Amniotic epithelial cell (primary cell): ENCODE measurements at regions not wholly inside any gene's neighbourhood (a gene's known extent, or its start where the extent isn't known, plus 50 kb on each side); places are given as distances from the start of the nearest gene placed in this dataset.
A peak's percentile ranks its signal among the peaks of the same experiment; 100 is the strongest.
"Not testable (repeated sequence)": the region's sequence is repeated elsewhere in the genome, so short reads cannot be mapped to it uniquely, and the experiment has no call there.

Experiments
- DNase-seq: peaks from one replicate; pipeline ENCODE4 v3.0.0-alpha.2; 2010; ENCODE audit warnings: low read depth

DNA sequence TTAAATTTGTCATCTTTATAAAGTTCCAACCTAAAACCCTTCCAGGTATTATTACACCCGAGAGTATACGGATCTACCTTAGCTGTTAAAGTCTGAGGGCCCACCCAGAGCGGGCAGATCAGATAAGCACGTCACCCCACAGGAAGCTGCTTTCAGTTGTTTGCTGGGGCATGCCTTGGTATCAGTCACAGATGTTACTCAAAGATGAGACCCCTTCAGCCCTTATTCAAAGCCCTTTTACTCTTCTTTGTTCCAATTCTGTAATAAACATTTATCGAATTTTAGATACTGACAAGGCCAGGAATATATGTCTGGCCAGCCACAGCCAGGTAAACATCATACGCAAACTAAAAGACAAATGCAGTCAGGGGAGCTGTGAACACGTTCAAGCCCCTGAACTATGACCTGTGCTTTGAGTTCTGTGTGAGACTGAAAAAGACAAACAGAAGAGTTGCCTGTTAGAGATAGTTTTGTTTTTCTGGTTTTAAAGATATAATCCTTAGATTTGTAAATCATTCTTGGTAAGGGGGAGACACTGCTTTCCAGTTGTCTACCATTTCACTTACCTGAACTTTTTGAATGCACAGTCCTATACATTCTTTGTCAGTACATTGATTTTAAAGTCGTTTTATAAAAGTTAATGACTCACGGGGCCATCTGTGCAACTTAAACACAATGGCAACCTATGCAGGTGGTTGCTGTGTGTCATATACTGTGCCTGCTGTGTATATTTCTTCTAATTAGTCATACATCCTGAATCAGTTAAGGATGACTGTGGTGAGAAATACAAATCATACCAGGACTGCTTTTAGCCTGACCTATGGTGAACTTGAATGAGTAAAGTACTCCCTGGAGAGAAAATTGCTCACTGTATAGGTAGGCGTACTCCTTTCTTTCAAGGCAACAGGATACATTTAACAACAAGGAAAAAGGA lies 100.5 kb upstream of the ITPRID2 start:
- DNase-seq: peak; percentile 95

DNA sequence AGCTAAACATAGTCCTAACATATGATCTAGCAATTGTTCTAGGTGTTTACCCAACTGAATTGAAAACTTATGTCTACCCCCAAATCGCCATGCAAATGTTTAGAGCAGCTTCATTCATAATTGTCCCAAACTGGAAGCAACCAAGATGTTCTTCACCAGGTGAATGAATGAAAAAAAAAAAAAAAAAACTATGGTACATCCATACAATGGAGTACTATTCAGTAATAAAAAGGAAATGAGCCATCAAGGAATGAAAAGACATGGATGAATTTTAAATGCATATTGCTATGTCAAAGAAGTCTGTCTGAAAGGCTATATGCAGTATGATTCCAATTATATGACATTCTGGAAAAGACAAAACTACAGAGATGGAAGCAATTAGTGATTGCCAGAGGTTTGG lies 98.6 kb upstream of the ITPRID2 start:
- DNase-seq: no peak

DNA sequence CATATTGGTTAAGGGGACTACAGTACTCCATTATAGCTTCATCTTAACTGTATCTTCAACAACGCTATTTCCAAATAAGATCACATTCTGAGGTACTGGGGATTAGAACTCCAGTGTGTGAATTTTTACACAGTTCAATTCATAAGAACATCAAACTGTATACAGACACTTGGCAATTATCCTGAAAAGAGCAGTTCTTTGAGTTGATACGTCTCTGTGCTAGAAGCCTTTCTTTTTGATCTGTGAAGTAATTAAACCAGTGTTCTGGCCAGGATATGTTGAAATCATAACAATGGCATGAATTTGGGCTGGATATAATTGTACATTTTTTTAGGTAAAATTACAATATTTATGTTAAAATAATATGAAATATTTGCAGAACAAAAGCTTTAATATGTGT lies 93.5 kb upstream of the ITPRID2 start:
- DNase-seq: no peak

- not testable (repeated sequence) for DNase-seq
Observed at GRCh38 chr2:181802300-181802699, 89.2 kb upstream of the ITPRID2 start.

GRCh38 chr2:181803903-181804799 lies 87.4 kb upstream of the ITPRID2 start:
- peak; percentile 38 for DNase-seq

DNA sequence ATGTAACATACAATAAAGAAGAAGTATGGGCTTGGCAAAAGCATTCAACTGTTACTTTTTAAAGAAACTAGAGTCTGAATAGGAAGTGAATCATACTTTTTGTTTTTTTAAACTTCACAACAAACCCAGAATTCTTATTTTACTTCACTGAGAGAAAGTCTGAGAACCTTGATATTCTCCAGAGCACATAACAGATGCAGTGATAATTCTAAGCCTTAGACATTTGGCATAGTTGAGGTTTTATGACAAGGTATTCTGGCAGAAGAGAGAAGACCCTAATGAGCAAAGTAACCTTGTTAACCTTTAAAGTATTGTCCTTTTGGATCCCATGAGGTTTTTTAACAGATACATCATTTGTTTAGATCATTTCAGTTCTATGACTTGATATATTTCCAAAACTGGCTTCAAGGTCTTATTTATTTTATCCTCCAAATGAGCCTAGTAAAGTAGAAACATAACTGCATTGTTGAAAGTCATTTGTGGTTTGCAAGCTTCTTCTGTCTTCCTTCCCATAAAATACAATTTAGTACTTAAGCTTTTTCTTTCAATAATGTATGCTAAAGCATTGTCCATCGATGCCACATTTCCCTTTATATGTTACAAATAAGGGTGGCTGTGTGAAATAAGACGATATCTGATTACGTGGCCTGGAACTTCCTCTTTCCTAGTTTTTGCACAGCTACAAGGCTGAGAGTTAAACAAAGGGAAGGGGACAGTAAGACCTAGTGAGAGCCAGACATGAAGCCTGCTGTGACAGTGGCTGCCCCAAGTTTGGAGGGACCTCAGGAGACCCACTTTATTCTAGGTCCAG lies 86.1 kb upstream of the ITPRID2 start:
- DNase-seq: peak; percentile 91

GRCh38 chr2:181806039-181806392 lies 85.5 kb upstream of the ITPRID2 start:
- DNase-seq: no peak

DNA sequence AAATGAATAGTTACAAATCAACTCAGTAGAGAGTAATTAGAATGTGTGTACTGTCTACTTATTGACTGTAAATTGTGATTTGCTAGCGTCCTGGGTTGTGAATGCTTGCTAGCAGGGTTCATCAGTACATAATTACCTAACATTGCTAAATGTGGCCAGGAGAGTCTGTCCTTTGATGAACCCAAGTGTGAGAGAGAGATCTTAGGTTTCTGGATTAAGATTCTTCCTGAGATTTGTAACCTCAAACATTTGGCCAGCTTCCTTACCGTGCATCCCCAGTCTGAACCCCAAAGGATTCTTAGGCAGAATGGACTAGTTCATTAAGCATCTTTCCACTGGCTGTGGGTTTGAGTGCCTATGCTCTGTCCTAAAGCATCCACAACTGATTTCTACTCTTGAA lies 84.0 kb upstream of the ITPRID2 start:
- DNase-seq: peak; percentile 65

GRCh38 chr2:181810823-181811695 lies 80.5 kb upstream of the ITPRID2 start:
- peak; percentile 95 for DNase-seq

GRCh38 chr2:181812106-181812743 lies 79.3 kb upstream of the ITPRID2 start:
- DNase-seq: peak; percentile 44

DNA sequence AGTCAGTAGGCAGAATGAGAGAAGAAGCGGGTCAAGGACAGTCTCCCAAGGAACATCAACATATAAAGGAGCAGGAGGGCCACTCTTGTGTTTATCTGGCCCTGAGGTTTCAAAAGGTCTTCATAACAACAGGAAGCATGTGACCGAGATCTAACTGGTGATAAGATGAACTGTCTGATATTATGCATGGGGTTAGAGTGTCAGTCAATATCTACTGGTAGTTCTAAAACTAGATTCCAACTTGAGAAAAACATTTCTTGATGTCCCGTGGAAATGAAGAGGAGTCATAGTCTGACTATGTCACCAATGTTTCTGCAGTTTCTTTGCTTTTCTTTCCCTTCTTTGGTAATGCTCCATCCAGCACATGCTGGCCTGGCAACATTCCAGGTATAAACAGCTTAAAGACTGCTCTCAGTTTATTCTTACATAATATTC lies 77.5 kb upstream of the ITPRID2 start:
- peak; percentile 51 for DNase-seq

- no peak for DNase-seq
Observed at GRCh38 chr2:181817509-181817908, 74.0 kb upstream of the ITPRID2 start.

- DNase-seq: no peak
Observed at GRCh38 chr2:181818058-181818680, 73.4 kb upstream of the ITPRID2 start.

GRCh38 chr2:181818840-181819239 lies 72.7 kb upstream of the ITPRID2 start:
- no peak for DNase-seq

DNA sequence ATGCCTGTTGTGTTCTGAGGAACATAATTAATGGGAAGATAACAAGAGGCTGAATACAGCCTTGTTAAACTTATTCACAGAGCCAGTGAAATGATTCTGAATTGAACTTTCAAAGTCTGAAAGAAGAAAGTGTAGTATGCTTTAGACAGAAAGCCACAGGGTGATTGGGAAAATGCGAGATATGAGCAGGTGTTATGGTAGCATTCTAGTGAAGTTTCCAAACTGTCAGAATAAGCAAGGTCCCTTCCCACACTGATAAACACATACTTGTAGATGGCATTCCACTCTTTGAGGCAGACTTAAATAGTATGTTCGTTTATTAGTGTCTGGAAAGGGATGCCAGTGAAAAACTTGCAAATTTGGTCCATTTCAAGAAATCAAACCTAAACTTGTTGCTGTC lies 70.5 kb upstream of the ITPRID2 start:
- no peak for DNase-seq

GRCh38 chr2:181822097-181822496 lies 69.4 kb upstream of the ITPRID2 start:
- no peak for DNase-seq

- no peak for DNase-seq
Observed at GRCh38 chr2:181823405-181823804, 68.1 kb upstream of the ITPRID2 start.

DNA sequence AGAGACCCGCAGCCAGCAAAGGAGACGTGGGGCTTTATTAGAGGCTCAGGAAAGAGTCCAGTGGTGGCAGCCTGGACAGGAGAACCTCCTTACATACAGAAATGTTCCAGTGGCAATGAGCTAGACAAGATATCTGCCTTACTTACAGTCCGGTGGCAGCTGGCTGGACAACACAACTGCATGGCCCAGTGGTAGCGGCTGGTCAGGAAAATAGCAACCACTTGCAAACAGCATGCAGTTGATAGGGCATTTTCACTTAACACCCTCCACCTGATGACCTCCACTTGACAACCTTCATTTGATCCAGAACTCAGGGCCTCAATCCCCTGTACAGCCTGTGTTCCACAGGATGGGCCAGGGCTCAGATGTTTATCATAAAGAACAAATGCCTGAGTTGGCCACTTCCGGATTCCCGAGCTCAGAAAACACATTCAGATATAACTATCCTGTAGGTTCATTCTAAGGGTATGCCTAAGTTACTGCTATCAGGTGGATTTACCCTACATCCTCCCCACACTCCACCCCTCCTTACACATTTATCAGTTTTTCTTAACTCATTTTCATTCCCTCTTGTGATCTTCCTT lies 63.3 kb upstream of the ITPRID2 start:
- DNase-seq: peak; percentile 18

GRCh38 chr2:181829230-181829629 lies 62.3 kb upstream of the ITPRID2 start:
- no peak for DNase-seq

GRCh38 chr2:181832015-181832414 lies 59.5 kb upstream of the ITPRID2 start:
- no peak for DNase-seq
